ENCODE measurements at regions not wholly inside any gene's neighbourhood (a gene's known extent, or its start where the extent isn't known, plus 50 kb on each side); places are given as distances from the start of the nearest gene placed in this dataset.

GRCh38 chr2:43129676-43130547 lies 96.5 kb downstream of the ZFP36L2 start:
- TF ChIP-seq CTCF (IDR thresholded peaks at IDR 0.05) (no peak), SIN3A (IDR thresholded peaks at IDR 0.05; ENCODE audit: borderline replicate concordance, insufficient read depth, low read depth, low read length) (no peak), TCF7L2 (IDR thresholded peaks at IDR 0.05; ENCODE audit: low read depth, low read length) (no peak), POLR2AphosphoS5 (IDR thresholded peaks at IDR 0.05; ENCODE audit: low read depth, low read length) (no peak), REST (IDR thresholded peaks at IDR 0.05; ENCODE audit: insufficient read depth in 1 of 2, low read depth in 2 of 2, low read length in 1 of 2) (no peak)

All from Panc1 (cell line).